ENCODE measurements at regions not wholly inside any gene's neighbourhood (a gene's known extent, or its start where the extent isn't known, plus 50 kb on each side); places are given as distances from the start of the nearest gene placed in this dataset.

GRCh38 chr5:124252191-124252638 lies 494.2 kb downstream of the ZNF608 start:
- no peak for TF ChIP-seq POLR2A (IDR thresholded peaks at IDR 0.05; ENCODE audit: control extremely low read depth in 1 of 2, low read depth in 2 of 2, low read length in 2 of 2)
- TF ChIP-seq RAD21 (IDR thresholded peaks at IDR 0.05 in 1 of 2, conservative IDR thresholded peaks at IDR 0.05 in 1 of 2; ENCODE audit: low read depth in 2 of 2, low read length in 2 of 2) = no peak
- TF ChIP-seq, protein P1, sequence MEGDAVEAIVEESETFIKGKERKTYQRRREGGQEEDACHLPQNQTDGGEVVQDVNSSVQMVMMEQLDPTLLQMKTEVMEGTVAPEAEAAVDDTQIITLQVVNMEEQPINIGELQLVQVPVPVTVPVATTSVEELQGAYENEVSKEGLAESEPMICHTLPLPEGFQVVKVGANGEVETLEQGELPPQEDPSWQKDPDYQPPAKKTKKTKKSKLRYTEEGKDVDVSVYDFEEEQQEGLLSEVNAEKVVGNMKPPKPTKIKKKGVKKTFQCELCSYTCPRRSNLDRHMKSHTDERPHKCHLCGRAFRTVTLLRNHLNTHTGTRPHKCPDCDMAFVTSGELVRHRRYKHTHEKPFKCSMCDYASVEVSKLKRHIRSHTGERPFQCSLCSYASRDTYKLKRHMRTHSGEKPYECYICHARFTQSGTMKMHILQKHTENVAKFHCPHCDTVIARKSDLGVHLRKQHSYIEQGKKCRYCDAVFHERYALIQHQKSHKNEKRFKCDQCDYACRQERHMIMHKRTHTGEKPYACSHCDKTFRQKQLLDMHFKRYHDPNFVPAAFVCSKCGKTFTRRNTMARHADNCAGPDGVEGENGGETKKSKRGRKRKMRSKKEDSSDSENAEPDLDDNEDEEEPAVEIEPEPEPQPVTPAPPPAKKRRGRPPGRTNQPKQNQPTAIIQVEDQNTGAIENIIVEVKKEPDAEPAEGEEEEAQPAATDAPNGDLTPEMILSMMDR (IDR thresholded peaks at IDR 0.05; ENCODE audit: control extremely low read depth in 1 of 3, insufficient read depth in 1 of 3, low read depth in 1 of 3, low read length in 3 of 3) = no peak
- no peak for TF ChIP-seq SRF (IDR thresholded peaks at IDR 0.05; ENCODE audit: low read depth, low read length)
- TF ChIP-seq GABPA (IDR thresholded peaks at IDR 0.05; ENCODE audit: borderline replicate concordance, insufficient read depth, low read length) = no peak
- no peak for TF ChIP-seq POLR2AphosphoS5 (IDR thresholded peaks at IDR 0.05; ENCODE audit: low read depth, low read length)
- TF ChIP-seq CREB1 (IDR thresholded peaks at IDR 0.05) = no peak
- TF ChIP-seq BRCA1 (IDR thresholded peaks at IDR 0.05; ENCODE audit: low read depth, low read length) = no peak
- TF ChIP-seq SP2 (IDR thresholded peaks at IDR 0.05; ENCODE audit: low read length) = no peak
- no peak for TF ChIP-seq YY1 (IDR thresholded peaks at IDR 0.05; ENCODE audit: low read depth, low read length)
- TF ChIP-seq TAF1 (IDR thresholded peaks at IDR 0.05; ENCODE audit: low read depth, low read length) = no peak
- TF ChIP-seq MAX (IDR thresholded peaks at IDR 0.05) = no peak
- no peak for TF ChIP-seq KDM5A (IDR thresholded peaks at IDR 0.05; ENCODE audit: low read length)

All from H1 (cell line).